ENCODE measurements at regions not wholly inside any gene's neighbourhood (a gene's known extent, or its start where the extent isn't known, plus 50 kb on each side); places are given as distances from the start of the nearest gene placed in this dataset.

GRCh38 chr5:120150770-120151169 is 313.3 kb upstream of the PRR16 start:
- Histone ChIP-seq H3K27ac (ENCODE audit: control insufficient read depth, insufficient read depth, low read length) (no peak overlapping the region), H4K20me1 (ENCODE audit: control insufficient read depth, extremely low read depth, insufficient read depth, low read length) (no peaks in the 10 kb centered on the region), H2AFZ (ENCODE audit: control insufficient read depth, low read length) (no peak overlapping the region), H3K4me1 (ENCODE audit: control insufficient read depth, extremely low read depth, insufficient read depth, low read length) (no peaks in the 10 kb centered on the region), H3K79me2 (ENCODE audit: control insufficient read depth, insufficient read depth, low read length) (no peaks in the 10 kb centered on the region), H3K4me3 (ENCODE audit: control insufficient read depth in 2 of 3, extremely low read depth in 1 of 3, insufficient read depth in 2 of 3, low read depth in 1 of 3, low read length in 3 of 3) (no peak overlapping the region), H3K36me3 (ENCODE audit: control insufficient read depth in 2 of 2, extremely low read depth in 1 of 2, insufficient read depth in 2 of 2, low read length in 2 of 2) (no peaks in the 10 kb centered on the region), H3K9ac (ENCODE audit: control insufficient read depth, extremely low read depth, insufficient read depth, low read length) (no peak overlapping the region), H3K27me3 (ENCODE audit: control insufficient read depth, extremely low read depth, insufficient read depth, low read length) (no peaks in the 10 kb centered on the region), H3K9me1 (ENCODE audit: control insufficient read depth, extremely low read depth, insufficient read depth, low read length) (no peaks in the 10 kb centered on the region), H3K9me3 (ENCODE audit: control insufficient read depth, low read depth, low read length) (no peaks in the 10 kb centered on the region), H3K4me2 (ENCODE audit: control insufficient read depth, extremely low read depth, insufficient read depth, low read depth, low read length) (no peak overlapping the region)
- no peak for FAIRE-seq
- dilution Hi-C loops (cut with MboI; ENCODE audit: extremely low pct_ligation_motif_present, low sequenced_read_pairs), result no loop called here
- DNase-seq (ENCODE audit: low read depth, low spot score), result no peak
- TF ChIP-seq CTCF (optimal IDR thresholded peaks at IDR 0.05 in 1 of 3, IDR thresholded peaks at IDR 0.05 in 1 of 3, conservative IDR thresholded peaks at IDR 0.05 in 1 of 3; ENCODE audit: extremely low read depth in 1 of 3, insufficient read depth in 2 of 3, low read length in 3 of 3), result no peak
- no peak for TF ChIP-seq EZH2 (IDR thresholded peaks at IDR 0.05; ENCODE audit: low read length)

GRCh38 chr5:120151181-120151580 is 312.9 kb upstream of the PRR16 start:
- H2AFZ ChIP-seq (ENCODE audit: control insufficient read depth, low read length), result no peak overlapping the region
- H3K4me3 ChIP-seq (ENCODE audit: control insufficient read depth in 2 of 3, extremely low read depth in 1 of 3, insufficient read depth in 2 of 3, low read depth in 1 of 3, low read length in 3 of 3), result no peak overlapping the region

More at GRCh38 chr5:120151181-120151580, 312.9 kb upstream of the PRR16 start:
- Histone ChIP-seq H3K9ac (ENCODE audit: control insufficient read depth, extremely low read depth, insufficient read depth, low read length) (no peak overlapping the region), H3K27ac (ENCODE audit: control insufficient read depth, insufficient read depth, low read length) (no peak overlapping the region), H3K36me3 (ENCODE audit: control insufficient read depth in 2 of 2, extremely low read depth in 1 of 2, insufficient read depth in 2 of 2, low read length in 2 of 2) (no peaks in the 10 kb centered on the region), H3K4me1 (ENCODE audit: control insufficient read depth, extremely low read depth, insufficient read depth, low read length) (no peaks in the 10 kb centered on the region), H3K4me2 (ENCODE audit: control insufficient read depth, extremely low read depth, insufficient read depth, low read depth, low read length) (no peak overlapping the region), H3K9me3 (ENCODE audit: control insufficient read depth, low read depth, low read length) (no peaks in the 10 kb centered on the region), H3K9me1 (ENCODE audit: control insufficient read depth, extremely low read depth, insufficient read depth, low read length) (no peaks in the 10 kb centered on the region), H3K27me3 (ENCODE audit: control insufficient read depth, extremely low read depth, insufficient read depth, low read length) (no peaks in the 10 kb centered on the region), H4K20me1 (ENCODE audit: control insufficient read depth, extremely low read depth, insufficient read depth, low read length) (no peaks in the 10 kb centered on the region), H3K79me2 (ENCODE audit: control insufficient read depth, insufficient read depth, low read length) (no peaks in the 10 kb centered on the region)
- DNase-seq (ENCODE audit: low read depth, low spot score), result no peak
- no peak for FAIRE-seq
- dilution Hi-C loops (cut with MboI; ENCODE audit: extremely low pct_ligation_motif_present, low sequenced_read_pairs), result no loop called here
- TF ChIP-seq EZH2 (IDR thresholded peaks at IDR 0.05; ENCODE audit: low read length) (no peak), CTCF (optimal IDR thresholded peaks at IDR 0.05 in 1 of 3, IDR thresholded peaks at IDR 0.05 in 1 of 3, conservative IDR thresholded peaks at IDR 0.05 in 1 of 3; ENCODE audit: extremely low read depth in 1 of 3, insufficient read depth in 2 of 3, low read length in 3 of 3) (no peak)
